Suprapubic skin (tissue), 4 donors: ENCODE measurements at regions not wholly inside any gene's neighbourhood (a gene's known extent, or its start where the extent isn't known, plus 50 kb on each side); places are given as distances from the start of the nearest gene placed in this dataset.

Experiments used
- EP300 ChIP-seq: sonication (generic); formaldehyde crosslinking; IDR thresholded peaks from one replicate; pipeline ENCODE4 v1.6.1; 2017; ENCODE audit warnings: antibody characterized with exemption
- POLR2A ChIP-seq, 2 donors: fragments of 450-650 bp; IDR thresholded peaks; one replicate each; pipeline ENCODE4 v1.6.1; 2017; ENCODE audit warnings: antibody characterized with exemption in 2 of 2, mild to moderate bottlenecking in 2 of 2, moderate library complexity in 2 of 2
- POLR2AphosphoS5 ChIP-seq, 3 donors: sonication (generic); formaldehyde crosslinking; IDR thresholded peaks; one replicate each; pipeline ENCODE4 v1.6.1; 2017; ENCODE audit warnings: antibody characterized with exemption in 3 of 3
- TF ChIP-seq, protein P1 (sequence below), 2 donors: fragments of 200-600 bp in 1 of 2; fragments of 450-650 bp in 1 of 2; sonication (generic) in 1 of 2; IDR thresholded peaks; one replicate each; pipeline ENCODE4 v1.5.1; 2016 to 2019; ENCODE audit warnings: antibody characterized with exemption in 2 of 2, mild to moderate bottlenecking in 1 of 2, moderate library complexity in 1 of 2

DNA sequence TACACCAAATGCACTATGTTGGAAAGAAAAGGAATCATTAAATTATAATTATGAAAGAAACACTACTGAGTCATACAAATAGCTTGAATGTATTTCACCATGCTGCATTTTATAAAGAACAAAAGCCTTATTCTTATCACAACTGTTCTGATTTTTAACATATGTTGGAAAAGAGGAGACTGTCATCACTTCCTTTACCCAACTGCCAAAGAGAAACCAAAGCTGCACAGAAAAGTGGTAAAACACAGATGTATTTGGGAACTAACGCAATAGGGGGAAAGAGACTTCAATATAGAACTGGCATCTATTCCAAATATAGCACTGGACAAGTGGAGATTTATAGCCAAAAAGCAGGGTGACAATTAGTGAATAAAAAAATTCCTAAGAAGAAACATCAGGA lies 181.0 kb downstream of the SPANXN3 start:
- TF ChIP-seq, protein P1, sequence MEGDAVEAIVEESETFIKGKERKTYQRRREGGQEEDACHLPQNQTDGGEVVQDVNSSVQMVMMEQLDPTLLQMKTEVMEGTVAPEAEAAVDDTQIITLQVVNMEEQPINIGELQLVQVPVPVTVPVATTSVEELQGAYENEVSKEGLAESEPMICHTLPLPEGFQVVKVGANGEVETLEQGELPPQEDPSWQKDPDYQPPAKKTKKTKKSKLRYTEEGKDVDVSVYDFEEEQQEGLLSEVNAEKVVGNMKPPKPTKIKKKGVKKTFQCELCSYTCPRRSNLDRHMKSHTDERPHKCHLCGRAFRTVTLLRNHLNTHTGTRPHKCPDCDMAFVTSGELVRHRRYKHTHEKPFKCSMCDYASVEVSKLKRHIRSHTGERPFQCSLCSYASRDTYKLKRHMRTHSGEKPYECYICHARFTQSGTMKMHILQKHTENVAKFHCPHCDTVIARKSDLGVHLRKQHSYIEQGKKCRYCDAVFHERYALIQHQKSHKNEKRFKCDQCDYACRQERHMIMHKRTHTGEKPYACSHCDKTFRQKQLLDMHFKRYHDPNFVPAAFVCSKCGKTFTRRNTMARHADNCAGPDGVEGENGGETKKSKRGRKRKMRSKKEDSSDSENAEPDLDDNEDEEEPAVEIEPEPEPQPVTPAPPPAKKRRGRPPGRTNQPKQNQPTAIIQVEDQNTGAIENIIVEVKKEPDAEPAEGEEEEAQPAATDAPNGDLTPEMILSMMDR (IDR thresholded peaks at IDR 0.05): no peak
- TF ChIP-seq POLR2A (IDR thresholded peaks at IDR 0.05) (no peak), EP300 (no peak), POLR2AphosphoS5 (IDR thresholded peaks at IDR 0.05) (no peak)
